Panc1 (cell line): ENCODE measurements at regions not wholly inside any gene's neighbourhood (a gene's known extent, or its start where the extent isn't known, plus 50 kb on each side); places are given as distances from the start of the nearest gene placed in this dataset.

Source experiments
- ATAC-seq: fragments of 200-7000 bp; cut with Tn5 transposase; 2 replicates; pipeline ENCODE4 v1.9.1; 2020; ENCODE audit warnings: mild to moderate bottlenecking, moderate library complexity
- BruUV-seq: library from RNA; stranded (reverse); fragments of 400-500 nt; replicated peaks from 2 replicates; lab custom pipeline; 2021; lab: Mats Ljungman, UMichigan
- CTCF ChIA-PET: fragments of 300-600 bp; sonication (Branson Sonifier 250); formaldehyde crosslinking; loops from one replicate; lab custom pipeline; 2022; ENCODE audit warnings: antibody characterized with exemption; lab: Charles Lee
- POLR2A ChIA-PET: fragments of 300-600 bp; sonication (Branson Sonifier 250); formaldehyde crosslinking; loops from one replicate; lab custom pipeline; 2022; ENCODE audit warnings: antibody characterized with exemption; lab: Charles Lee
- DNase-seq: peaks from one replicate; pipeline ENCODE4 v3.0.0-alpha.2; 2010; ENCODE audit warnings: low read depth, low spot score
- H3K27ac ChIP-seq: 2 replicates; pipeline ENCODE4 v1.5.1; 2011; ENCODE audit warnings: mild to moderate bottlenecking, low read length, inconsistent platforms
- H3K27me3 ChIP-seq: fragments of 200-500 bp; sonication (Bioruptor generic); 2 replicates; pipeline ENCODE4 v1.6.0; 2014; ENCODE audit warnings: low read length, inconsistent platforms; ENCODE audit not compliant: control insufficient read depth, insufficient read depth
- H3K36me3 ChIP-seq: fragments of 200-500 bp; sonication (Bioruptor generic); 2 replicates; pipeline ENCODE4 v1.5.1; 2014; ENCODE audit warnings: inconsistent platforms, mild to moderate bottlenecking, low read length, moderate library complexity; ENCODE audit not compliant: control insufficient read depth, insufficient read depth
- H3K4me1 ChIP-seq: 2 replicates; pipeline ENCODE4 v1.5.1; 2011; ENCODE audit warnings: inconsistent platforms, mild to moderate bottlenecking, low read length, moderate library complexity; ENCODE audit not compliant: control insufficient read depth, insufficient read depth
- H3K4me3 ChIP-seq, 2 experiments: 2 replicates each; pipeline ENCODE4 v1.5.1; 2011 to 2012; ENCODE audit warnings: low read depth in 2 of 2, low read length in 2 of 2, mild to moderate bottlenecking in 2 of 2, inconsistent platforms in 1 of 2, moderate library complexity in 1 of 2
- H3K9me3 ChIP-seq: fragments of 200-500 bp; sonication (Bioruptor generic); 2 replicates; pipeline ENCODE4 v1.5.1; 2014; ENCODE audit warnings: low read depth, mild to moderate bottlenecking, inconsistent platforms, low read length, moderate library complexity; ENCODE audit not compliant: control insufficient read depth, insufficient read depth
- CTCF ChIP-seq: fragments of 450-650 bp; IDR thresholded peaks from 2 replicates; pipeline ENCODE4 v1.5.1; 2017; ENCODE audit warnings: mild to moderate bottlenecking
- POLR2AphosphoS5 ChIP-seq: IDR thresholded peaks from 2 replicates; pipeline ENCODE4 v1.6.1; 2012; ENCODE audit warnings: mild to moderate bottlenecking, low read depth, low read length, moderate library complexity
- SIN3A ChIP-seq: IDR thresholded peaks from 2 replicates; pipeline ENCODE4 v1.6.1; 2012; ENCODE audit warnings: low read depth, mild to moderate bottlenecking, low read length, moderate library complexity, borderline replicate concordance; ENCODE audit not compliant: insufficient read depth
- TCF7L2 ChIP-seq: IDR thresholded peaks from 2 replicates; pipeline ENCODE4 v1.6.1; 2011; ENCODE audit warnings: mild to moderate bottlenecking, low read depth, low read length, inconsistent platforms
- in situ Hi-C: cut with HindIII; loops from 2 replicates; pipeline ENCODE4 v1.10.0; 2016; ENCODE audit warnings: low sequenced_read_pairs, low pct_unique_long_range_greater_than_20kb
- intact Hi-C: fragments of 100-400 bp; cut with micrococcal nuclease; formaldehyde crosslinking; loops from one replicate; pipeline ENCODE4 v1.10.0; 2022; ENCODE audit not compliant: unreplicated experiment
- TF ChIP-seq, protein P1 (sequence below), 2 experiments: IDR thresholded peaks; 2 replicates each; pipeline ENCODE4 v1.6.1; 2011 to 2012; ENCODE audit warnings: low read depth in 2 of 2, control low read depth in 1 of 2, low read length in 1 of 2, mild to moderate bottlenecking in 1 of 2, moderate library complexity in 1 of 2; ENCODE audit not compliant: insufficient read depth in 1 of 2

DNA sequence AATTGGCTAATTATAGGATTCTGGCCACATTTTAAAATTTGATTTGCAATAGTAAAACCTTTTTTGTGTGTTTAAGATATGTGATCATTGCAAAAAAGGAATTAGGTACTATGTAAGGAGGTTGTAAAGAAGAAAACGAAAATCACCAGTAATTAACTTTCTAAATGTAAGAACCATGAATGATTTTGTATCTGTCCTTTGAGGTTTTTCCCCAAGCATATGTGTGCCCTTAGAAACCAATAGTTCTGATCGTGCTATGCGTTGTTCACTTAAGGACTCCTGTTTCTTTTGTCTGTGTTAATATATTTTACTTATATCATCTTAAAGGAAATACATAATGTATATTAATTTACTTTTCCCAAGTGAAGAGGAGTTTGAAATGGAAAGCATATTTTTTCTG lies 410.2 kb downstream of the PSAT1 start:
- no peak for TF ChIP-seq TCF7L2
- TF ChIP-seq SIN3A = no peak
- TF ChIP-seq CTCF = no peak
- TF ChIP-seq, protein P1, sequence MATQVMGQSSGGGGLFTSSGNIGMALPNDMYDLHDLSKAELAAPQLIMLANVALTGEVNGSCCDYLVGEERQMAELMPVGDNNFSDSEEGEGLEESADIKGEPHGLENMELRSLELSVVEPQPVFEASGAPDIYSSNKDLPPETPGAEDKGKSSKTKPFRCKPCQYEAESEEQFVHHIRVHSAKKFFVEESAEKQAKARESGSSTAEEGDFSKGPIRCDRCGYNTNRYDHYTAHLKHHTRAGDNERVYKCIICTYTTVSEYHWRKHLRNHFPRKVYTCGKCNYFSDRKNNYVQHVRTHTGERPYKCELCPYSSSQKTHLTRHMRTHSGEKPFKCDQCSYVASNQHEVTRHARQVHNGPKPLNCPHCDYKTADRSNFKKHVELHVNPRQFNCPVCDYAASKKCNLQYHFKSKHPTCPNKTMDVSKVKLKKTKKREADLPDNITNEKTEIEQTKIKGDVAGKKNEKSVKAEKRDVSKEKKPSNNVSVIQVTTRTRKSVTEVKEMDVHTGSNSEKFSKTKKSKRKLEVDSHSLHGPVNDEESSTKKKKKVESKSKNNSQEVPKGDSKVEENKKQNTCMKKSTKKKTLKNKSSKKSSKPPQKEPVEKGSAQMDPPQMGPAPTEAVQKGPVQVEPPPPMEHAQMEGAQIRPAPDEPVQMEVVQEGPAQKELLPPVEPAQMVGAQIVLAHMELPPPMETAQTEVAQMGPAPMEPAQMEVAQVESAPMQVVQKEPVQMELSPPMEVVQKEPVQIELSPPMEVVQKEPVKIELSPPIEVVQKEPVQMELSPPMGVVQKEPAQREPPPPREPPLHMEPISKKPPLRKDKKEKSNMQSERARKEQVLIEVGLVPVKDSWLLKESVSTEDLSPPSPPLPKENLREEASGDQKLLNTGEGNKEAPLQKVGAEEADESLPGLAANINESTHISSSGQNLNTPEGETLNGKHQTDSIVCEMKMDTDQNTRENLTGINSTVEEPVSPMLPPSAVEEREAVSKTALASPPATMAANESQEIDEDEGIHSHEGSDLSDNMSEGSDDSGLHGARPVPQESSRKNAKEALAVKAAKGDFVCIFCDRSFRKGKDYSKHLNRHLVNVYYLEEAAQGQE (IDR thresholded peaks at IDR 0.05; ENCODE audit: insufficient read depth in 1 of 2, low read depth in 2 of 2, low read length in 1 of 2) = no peak
- no peak for TF ChIP-seq POLR2AphosphoS5
- intact Hi-C loops = no loop called here
- no peak overlapping the region for H3K4me3 ChIP-seq
- CTCF ChIA-PET = no interaction called here
- H3K4me1 ChIP-seq = no peaks in the 10 kb centered on the region
- in situ Hi-C loops = no loop called here
- no peaks in the 10 kb centered on the region for H3K36me3 ChIP-seq
- POLR2A ChIA-PET = no interaction called here
- no TSS peak for BruUV-seq
- H3K27ac ChIP-seq = no peak overlapping the region
- H3K27me3 ChIP-seq = no peaks in the 10 kb centered on the region
- DNase-seq = no peak
- no peaks in the 10 kb centered on the region for H3K9me3 ChIP-seq
- ATAC-seq = no peak

GRCh38 chr9:78707481-78707991 lies 410.6 kb downstream of the PSAT1 start:
- ATAC-seq (no peak), DNase-seq (no peak)
- H3K4me3 ChIP-seq = no peak overlapping the region
- ChIA-PET POLR2A (no interaction called here), CTCF (no interaction called here)
- BruUV-seq = no TSS peak
- intact Hi-C loops (no loop called here), in situ Hi-C loops (no loop called here)
- no peaks in the 10 kb centered on the region for H3K27me3 ChIP-seq
- no peaks in the 10 kb centered on the region for H3K4me1 ChIP-seq
- H3K36me3 ChIP-seq = no peaks in the 10 kb centered on the region
- TF ChIP-seq CTCF = no peak
- no peak for TF ChIP-seq SIN3A
- TF ChIP-seq TCF7L2 = no peak
- TF ChIP-seq, protein P1 (IDR thresholded peaks at IDR 0.05; ENCODE audit: insufficient read depth in 1 of 2, low read depth in 2 of 2, low read length in 1 of 2) = no peak
- TF ChIP-seq POLR2AphosphoS5 = no peak
- no peaks in the 10 kb centered on the region for H3K9me3 ChIP-seq
- H3K27ac ChIP-seq = no peak overlapping the region
